Kidney (tissue), 13 donors: ENCODE measurements at regions not wholly inside any gene's neighbourhood (a gene's known extent, or its start where the extent isn't known, plus 50 kb on each side); places are given as distances from the start of the nearest gene placed in this dataset.

Source experiments
- DNase-seq, 5 donors: peaks; one replicate each; pipeline ENCODE4 v3.0.0-alpha.2; 2013 to 2020
- FAIRE-seq: peaks from 2 replicates; lab custom pipeline; 2012; peaks lifted over from hg19 to GRCh38; lab: Jason Lieb, UNC
- H3K27ac ChIP-seq, 2 donors: one replicate each; pipeline ENCODE4 v1.7.0; 2013; ENCODE audit warnings: low read depth in 2 of 2, low read length in 2 of 2, inconsistent platforms in 1 of 2
- H3K27me3 ChIP-seq: one replicate; pipeline ENCODE4 v1.7.1; 2013; ENCODE audit warnings: low read length, inconsistent platforms; ENCODE audit not compliant: control insufficient read depth, insufficient read depth
- H3K36me3 ChIP-seq, 3 donors: one replicate each; pipeline versions ENCODE4 v1.7.0 to v1.7.1; 2013; ENCODE audit warnings: low read length in 3 of 3, control low read depth in 1 of 3, inconsistent platforms in 1 of 3; ENCODE audit not compliant: insufficient read depth in 3 of 3, control insufficient read depth in 2 of 3
- H3K4me1 ChIP-seq, 3 donors: one replicate each; pipeline versions ENCODE4 v1.7.0 to v1.7.1; 2013; ENCODE audit warnings: low read length in 3 of 3, inconsistent platforms in 1 of 3, low read depth in 1 of 3; ENCODE audit not compliant: control insufficient read depth in 2 of 3, insufficient read depth in 2 of 3
- H3K4me3 ChIP-seq, 3 donors: one replicate each; pipeline versions ENCODE4 v1.7.0 to v1.8.1; 2013; ENCODE audit warnings: low read length in 3 of 3, control low read depth in 1 of 3, inconsistent platforms in 1 of 3
- H3K9ac ChIP-seq, 3 donors: one replicate each; pipeline versions ENCODE4 v1.7.0 to v1.7.1; 2013; ENCODE audit warnings: low read length in 3 of 3, control low read depth in 1 of 3, inconsistent platforms in 1 of 3
- H3K9me3 ChIP-seq, 3 donors: one replicate each; pipeline versions ENCODE4 v1.7.0 to v1.7.1; 2013; ENCODE audit warnings: low read length in 3 of 3, control low read depth in 1 of 3, inconsistent platforms in 1 of 3; ENCODE audit not compliant: control insufficient read depth in 2 of 3, insufficient read depth in 1 of 3
- CTCF ChIP-seq: IDR thresholded peaks from 3 replicates; pipeline ENCODE4 v1.5.1; 2012; ENCODE audit warnings: mild to moderate bottlenecking, moderate library complexity, borderline replicate concordance; ENCODE audit not compliant: insufficient read depth; ENCODE audit errors: extremely low read depth
- intact Hi-C: fragments of 100-400 bp; cut with DNase I; formaldehyde crosslinking; loops from one replicate; pipeline ENCODE4 v1.11.1; 2022
- donor health status: control.
- donor health status: control.
- donor health status: control.
- donor health status: control.
- donor health status: control.
- donor health status: DM: yes; HTN: yes; CAD: no.
- donor health status: Normal renal cell carcinoma (clear cell type).

- Histone ChIP-seq H3K27ac (peak overlapping the region in 1 of 2 donors; percentile 66), H3K9ac (no peak overlapping the region), H3K4me1 (peaks cover 0 to 10% (median 0%) of the 10 kb centered on the region in 3 donors), H3K27me3 (no peaks in the 10 kb centered on the region), H3K4me3 (no peak overlapping the region), H3K9me3 (no peaks in the 10 kb centered on the region), H3K36me3 (no peaks in the 10 kb centered on the region)
- intact Hi-C loops: no loop called here
- DNase-seq (peak in 2 of 5 donors; percentile 65 to 84), FAIRE-seq (no peak)
- no peak for TF ChIP-seq CTCF
Measured at GRCh38 chr15:95278532-95279245, 1047.3 kb downstream of the MCTP2 start.

- no peak for DNase-seq
- no peaks in the 10 kb centered on the region for H3K36me3 ChIP-seq
- intact Hi-C loops: loop anchor here (10.0 kb wide), 1 partner anchor 1055 kb away; the partner anchor contains the start of gene NR2F2
- no peak for TF ChIP-seq CTCF
- H3K9ac ChIP-seq: no peak overlapping the region
- FAIRE-seq: no peak
- H3K4me1 ChIP-seq: peaks cover 0 to 13% (median 0%) of the 10 kb centered on the region in 3 donors
- H3K4me3 ChIP-seq: no peak overlapping the region
- no peaks in the 10 kb centered on the region for H3K9me3 ChIP-seq
- peak overlapping the region in 1 of 2 donors; percentile 57 for H3K27ac ChIP-seq
- H3K27me3 ChIP-seq: no peaks in the 10 kb centered on the region
Measured at GRCh38 chr15:95279277-95280019, 1048.1 kb downstream of the MCTP2 start.

GRCh38 chr15:95280711-95281110 lies 1049.3 kb downstream of the MCTP2 start:
- FAIRE-seq (no peak), DNase-seq (no peak)
- H3K27me3 ChIP-seq: no peaks in the 10 kb centered on the region
- no peak for TF ChIP-seq CTCF
- H3K4me1 ChIP-seq: peaks cover 0 to 17% (median 0%) of the 10 kb centered on the region in 3 donors
- no peak overlapping the region for H3K27ac ChIP-seq
- H3K36me3 ChIP-seq: no peaks in the 10 kb centered on the region
- H3K9ac ChIP-seq: no peak overlapping the region
- intact Hi-C loops: loop anchor here (10.0 kb wide), 1 partner anchor 1054 kb away; the partner anchor contains the start of gene NR2F2
- H3K4me3 ChIP-seq: no peak overlapping the region
- no peaks in the 10 kb centered on the region for H3K9me3 ChIP-seq
